ENCODE measurements at regions not wholly inside any gene's neighbourhood (a gene's known extent, or its start where the extent isn't known, plus 50 kb on each side); places are given as distances from the start of the nearest gene placed in this dataset.
"Not testable (repeated sequence)": the region's sequence is repeated elsewhere in the genome, so short reads cannot be mapped to it uniquely, and the experiment has no call there.

- DNase-seq, result no peak
Measured at GRCh38 chr1:168490306-168490705, 53.5 kb downstream of the XCL2 start.

GRCh38 chr1:168488138-168488537 is 55.7 kb downstream of the XCL2 start:
- no peak for DNase-seq

- not testable (repeated sequence) for DNase-seq
Measured at GRCh38 chr1:168486820-168487219, 57.0 kb downstream of the XCL2 start.

GRCh38 chr1:168485048-168485447 is 58.7 kb downstream of the XCL2 start:
- DNase-seq, result no peak

- DNase-seq, result no peak
Measured at GRCh38 chr1:168484083-168484482, 59.7 kb downstream of the XCL2 start.

- DNase-seq, result no peak
Measured at GRCh38 chr1:168483539-168483938, 60.3 kb downstream of the XCL2 start.

- DNase-seq, result no peak
Measured at GRCh38 chr1:168482106-168482505, 61.7 kb downstream of the XCL2 start.

- DNase-seq, result no peak
Measured at GRCh38 chr1:168481586-168481985, 62.2 kb downstream of the XCL2 start.

GRCh38 chr1:168480997-168481396 is 62.8 kb downstream of the XCL2 start:
- DNase-seq, result no peak

GRCh38 chr1:168477792-168478191 is 66.0 kb downstream of the XCL2 start:
- DNase-seq, result no peak

GRCh38 chr1:168476588-168477385 is 67.0 kb downstream of the XCL2 start:
- no peak for DNase-seq

GRCh38 chr1:168474322-168474721 is 69.5 kb downstream of the XCL2 start:
- no peak for DNase-seq

GRCh38 chr1:168473126-168473525 is 70.7 kb downstream of the XCL2 start:
- no peak for DNase-seq

GRCh38 chr1:168472223-168472622 is 71.6 kb downstream of the XCL2 start:
- no peak for DNase-seq

GRCh38 chr1:168470901-168471431 is 72.8 kb downstream of the XCL2 start:
- no peak for DNase-seq

GRCh38 chr1:168469690-168470089 is 74.1 kb downstream of the XCL2 start:
- DNase-seq, result peak; percentile 7

- no peak for DNase-seq
Measured at GRCh38 chr1:168468822-168469221, 75.0 kb downstream of the XCL2 start.

- no peak for DNase-seq
Measured at GRCh38 chr1:168468042-168468809, 75.6 kb downstream of the XCL2 start.

- no peak for DNase-seq
Measured at GRCh38 chr1:168467452-168467851, 76.3 kb downstream of the XCL2 start.

GRCh38 chr1:168466714-168467131 is 77.1 kb downstream of the XCL2 start:
- no peak for DNase-seq

GRCh38 chr1:168466092-168466713 is 77.6 kb downstream of the XCL2 start:
- no peak for DNase-seq

GRCh38 chr1:168461108-168461507 is 82.7 kb downstream of the XCL2 start:
- not testable (repeated sequence) for DNase-seq

- DNase-seq, result not testable (repeated sequence)
Measured at GRCh38 chr1:168457296-168457695, 86.5 kb downstream of the XCL2 start.

Data from effector CD4-positive, alpha-beta T cell (primary cell).